GM12891 (cell line): ENCODE measurements at regions not wholly inside any gene's neighbourhood (a gene's known extent, or its start where the extent isn't known, plus 50 kb on each side); places are given as distances from the start of the nearest gene placed in this dataset.

Experiments used
- PAX5 ChIP-seq: IDR thresholded peaks from 2 replicates; pipeline ENCODE4 v1.6.1; 2011; ENCODE audit warnings: low read length, moderate library complexity, mild to moderate bottlenecking; ENCODE audit not compliant: insufficient read depth, severe bottlenecking
- POLR2A ChIP-seq: IDR thresholded peaks from 2 replicates; pipeline ENCODE4 v1.6.1; 2011; ENCODE audit warnings: low read depth, low read length, control low read depth
- POLR2AphosphoS5 ChIP-seq: IDR thresholded peaks from 2 replicates; pipeline ENCODE4 v1.6.1; 2011; ENCODE audit warnings: low read depth, low read length, control low read depth
- SPI1 ChIP-seq: IDR thresholded peaks from 2 replicates; pipeline ENCODE4 v1.6.1; 2011; ENCODE audit warnings: low read depth, low read length, control low read depth
- TAF1 ChIP-seq: IDR thresholded peaks from 2 replicates; pipeline ENCODE4 v1.6.1; 2011; ENCODE audit warnings: low read depth, low read length, control low read depth

DNA sequence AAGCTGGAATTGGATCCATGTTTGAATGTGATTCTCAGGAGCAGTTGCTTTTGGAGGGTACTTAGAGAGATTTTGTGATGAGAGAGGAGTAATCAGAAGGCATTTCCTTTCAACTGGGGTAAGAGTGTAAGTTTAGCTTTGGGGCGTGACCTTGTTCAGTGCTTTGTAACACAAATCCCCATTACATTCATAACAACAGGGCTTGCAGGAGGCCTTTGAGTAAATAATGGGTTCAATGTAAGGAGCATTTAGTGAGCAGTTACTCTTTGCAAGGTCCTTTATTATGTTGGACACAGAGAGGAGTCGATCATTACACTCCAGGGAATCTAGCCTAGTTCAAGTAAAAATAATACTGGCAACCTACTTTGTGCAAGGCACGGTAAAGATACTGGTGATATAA, 74.0 kb upstream of the AFF2 start:
- TF ChIP-seq POLR2AphosphoS5 (no peak), POLR2A (no peak), TAF1 (no peak), SPI1 (no peak), PAX5 (no peak)
